Esophagus muscularis mucosa (tissue), 4 donors: ENCODE measurements at regions not wholly inside any gene's neighbourhood (a gene's known extent, or its start where the extent isn't known, plus 50 kb on each side); places are given as distances from the start of the nearest gene placed in this dataset.

Experiments
- DNase-seq: peaks from one replicate; pipeline ENCODE4 v3.0.0-alpha.2; 2017; ENCODE audit errors: extremely low spot score
- H3K27ac ChIP-seq, 4 donors: fragments of 200-600 bp; sonication (generic); replicated peaks in 1 of 4; 1 replicate in 3 of 4; 2 replicates in 1 of 4; pipeline ENCODE4 v1.5.1; 2016 to 2019; ENCODE audit warnings: mild to moderate bottlenecking in 1 of 4
- H3K27me3 ChIP-seq, 4 donors: fragments of 200-600 bp; sonication (generic); one replicate each; pipeline versions ENCODE4 v1.5.1 to v1.6.0; 2016 to 2019
- H3K36me3 ChIP-seq, 4 donors: fragments of 200-600 bp; sonication (generic); one replicate each; pipeline ENCODE4 v1.5.1; 2016 to 2019
- H3K4me1 ChIP-seq, 4 donors: fragments of 200-600 bp; sonication (generic); one replicate each; pipeline ENCODE4 v1.5.1; 2016 to 2019
- H3K4me3 ChIP-seq, 4 donors: fragments of 200-600 bp; sonication (generic); 1 replicate in 2 of 4; 2 replicates in 2 of 4; pipeline ENCODE4 v1.5.1; 2016 to 2019; ENCODE audit warnings: mild to moderate bottlenecking in 4 of 4, moderate library complexity in 1 of 4
- H3K9me3 ChIP-seq, 4 donors: fragments of 200-600 bp; sonication (generic); 1 replicate in 3 of 4; 2 replicates in 1 of 4; pipeline ENCODE4 v1.5.1; 2016 to 2019
- CTCF ChIP-seq, 3 experiments: fragments of 200-600 bp in 2 of 3; fragments of 450-650 bp in 1 of 3; sonication (generic) in 2 of 3; IDR thresholded peaks; one replicate each; pipeline ENCODE4 v1.5.1; 2017 to 2019; ENCODE audit warnings: antibody characterized with exemption in 3 of 3, mild to moderate bottlenecking in 2 of 3, moderate library complexity in 1 of 3
- EP300 ChIP-seq: sonication (generic); formaldehyde crosslinking; IDR thresholded peaks from one replicate; pipeline ENCODE4 v1.6.1; 2017; ENCODE audit warnings: antibody characterized with exemption
- POLR2A ChIP-seq: fragments of 450-650 bp; IDR thresholded peaks from one replicate; pipeline ENCODE4 v1.6.1; 2017; ENCODE audit warnings: antibody characterized with exemption, moderate library complexity, mild to moderate bottlenecking, low read depth
- POLR2AphosphoS5 ChIP-seq, 2 donors: sonication (generic); formaldehyde crosslinking; IDR thresholded peaks; one replicate each; pipeline ENCODE4 v1.6.1; 2017; ENCODE audit warnings: antibody characterized with exemption in 2 of 2
- WGBS: methylation state at CpG from one replicate; pipeline ENCODE4 v1.1.5; 2018; 5-methylcytosine and 5-hydroxymethylcytosine counted together
- intact Hi-C: fragments of 100-400 bp; cut with DNase I; formaldehyde crosslinking; loops from one replicate; pipeline ENCODE4 v1.15.1; 2023

GRCh38 chr3:102098130-102098885, 249.0 kb downstream of the NFKBIZ start:
- Histone ChIP-seq H3K27me3 (no peaks in the 10 kb centered on the region), H3K4me3 (no peak overlapping the region), H3K4me1 (peaks cover 0 to 17% (median 10%) of the 10 kb centered on the region in 4 donors), H3K27ac (no peak overlapping the region), H3K36me3 (no peaks in the 10 kb centered on the region), H3K9me3 (no peaks in the 10 kb centered on the region)
- DNase-seq: no peak
- WGBS: 87% methylated on average over 3 of the region's 3 CpGs
- TF ChIP-seq POLR2A: no peak
- TF ChIP-seq CTCF (IDR thresholded peaks at IDR 0.05): no peak
- no peak for TF ChIP-seq EP300
- no peak for TF ChIP-seq POLR2AphosphoS5 (IDR thresholded peaks at IDR 0.05)
- intact Hi-C loops: no loop called here

GRCh38 chr3:102099913-102100312, 250.6 kb downstream of the NFKBIZ start:
- TF ChIP-seq POLR2A: no peak
- no peak for TF ChIP-seq POLR2AphosphoS5 (IDR thresholded peaks at IDR 0.05)
- no peak for TF ChIP-seq CTCF (IDR thresholded peaks at IDR 0.05)
- TF ChIP-seq EP300: no peak
- Histone ChIP-seq H3K27ac (no peak overlapping the region), H3K9me3 (no peaks in the 10 kb centered on the region), H3K4me1 (peaks cover 0 to 17% (median 10%) of the 10 kb centered on the region in 4 donors), H3K36me3 (no peaks in the 10 kb centered on the region), H3K4me3 (no peak overlapping the region), H3K27me3 (no peaks in the 10 kb centered on the region)
- DNase-seq: no peak
- intact Hi-C loops: no loop called here
- WGBS: 79% methylated on average over 1 of the region's 1 CpG

GRCh38 chr3:102102394-102102793, 253.1 kb downstream of the NFKBIZ start:
- Histone ChIP-seq H3K36me3 (no peaks in the 10 kb centered on the region), H3K4me3 (no peak overlapping the region), H3K27me3 (no peaks in the 10 kb centered on the region), H3K4me1 (no peaks in the 10 kb centered on the region), H3K27ac (no peak overlapping the region), H3K9me3 (peaks cover 0 to under 1% (median 0%) of the 10 kb centered on the region in 4 donors)
- TF ChIP-seq POLR2AphosphoS5 (IDR thresholded peaks at IDR 0.05) (no peak), POLR2A (no peak), CTCF (IDR thresholded peaks at IDR 0.05) (no peak), EP300 (no peak)
- no peak for DNase-seq
- WGBS: 75% methylated on average over 3 of the region's 3 CpGs
- intact Hi-C loops: no loop called here

GRCh38 chr3:102104033-102104432, 254.7 kb downstream of the NFKBIZ start:
- Histone ChIP-seq H3K9me3 (peaks cover 0 to 7% (median 0%) of the 10 kb centered on the region in 4 donors), H3K4me1 (no peaks in the 10 kb centered on the region), H3K36me3 (no peaks in the 10 kb centered on the region), H3K4me3 (no peak overlapping the region), H3K27ac (no peak overlapping the region), H3K27me3 (no peaks in the 10 kb centered on the region)
- intact Hi-C loops: no loop called here
- TF ChIP-seq CTCF (IDR thresholded peaks at IDR 0.05) (no peak), EP300 (no peak), POLR2A (no peak), POLR2AphosphoS5 (IDR thresholded peaks at IDR 0.05) (no peak)
- 63% methylated on average over 2 of the region's 2 CpGs for WGBS
- no peak for DNase-seq
